IMR-90 (cell line): ENCODE measurements at regions not wholly inside any gene's neighbourhood (a gene's known extent, or its start where the extent isn't known, plus 50 kb on each side); places are given as distances from the start of the nearest gene placed in this dataset.

Experiments
- ATAC-seq: fragments of 200-7000 bp; cut with Tn5 transposase; 2 replicates; pipeline ENCODE4 v1.9.1; 2020; ENCODE audit warnings: low read depth, mild to moderate bottlenecking, moderate library complexity
- BruUV-seq: library from RNA; stranded (reverse); fragments of 400-500 nt; replicated peaks from 2 replicates; lab custom pipeline; 2021; lab: Mats Ljungman, UMichigan
- CTCF ChIA-PET: fragments of 300-600 bp; formaldehyde crosslinking; extraction: SDS; loops from one replicate; lab custom pipeline; 2021; ENCODE audit warnings: antibody characterized with exemption; lab: Yijun Ruan, JAX
- POLR2A ChIA-PET: fragments of 300-600 bp; sonication (Branson Sonifier 250); formaldehyde crosslinking; loops from one replicate; lab custom pipeline; 2022; ENCODE audit warnings: antibody characterized with exemption; ENCODE audit not compliant: unreplicated experiment; lab: Charles Lee
- DNase-seq: peaks from one replicate; pipeline ENCODE4 v3.0.0; 2013
- H2AFZ ChIP-seq: replicated peaks from 2 replicates; pipeline ENCODE3; 2013; ENCODE audit warnings: low read length, mild to moderate bottlenecking; ENCODE audit not compliant: poor library complexity
- H2AK5ac ChIP-seq: 2 replicates; pipeline ENCODE4 v1.6.1; 2013; ENCODE audit warnings: low read depth, low read length, inconsistent platforms
- H2AK9ac ChIP-seq: replicated peaks from 2 replicates; pipeline ENCODE3; 2013; ENCODE audit warnings: mild to moderate bottlenecking, low read depth, low read length, moderate library complexity; ENCODE audit not compliant: poor library complexity
- H2BK120ac ChIP-seq: 2 replicates; pipeline ENCODE4 v1.6.1; 2013; ENCODE audit warnings: low read depth, low read length, inconsistent platforms
- H2BK15ac ChIP-seq: 3 replicates; pipeline ENCODE4 v1.6.1; 2013; ENCODE audit warnings: low read depth, low read length, inconsistent platforms
- H2BK20ac ChIP-seq: 2 replicates; pipeline ENCODE4 v1.6.1; 2013; ENCODE audit warnings: low read depth, mild to moderate bottlenecking, inconsistent platforms, low read length, moderate library complexity
- H2BK5ac ChIP-seq: 2 replicates; pipeline ENCODE4 v1.6.1; 2013; ENCODE audit warnings: mild to moderate bottlenecking, low read depth, low read length, inconsistent platforms; ENCODE audit not compliant: poor library complexity, severe bottlenecking
- H3K14ac ChIP-seq: replicated peaks from 2 replicates; pipeline ENCODE4 v1.6.1; 2013; ENCODE audit warnings: low read depth, low read length, inconsistent platforms
- H3K18ac ChIP-seq: 2 replicates; pipeline ENCODE4 v1.6.1; 2013; ENCODE audit warnings: low read depth, low read length, control low read depth
- H3K23ac ChIP-seq: 2 replicates; pipeline ENCODE4 v1.6.1; 2013; ENCODE audit warnings: low read depth, low read length, inconsistent platforms
- H3K27ac ChIP-seq: 2 replicates; pipeline ENCODE4 v1.5.1; 2013; ENCODE audit warnings: mild to moderate bottlenecking, control low read depth, low read length; ENCODE audit not compliant: insufficient read depth
- H3K27me3 ChIP-seq: 2 replicates; pipeline ENCODE4 v1.6.1; 2013; ENCODE audit warnings: low read length; ENCODE audit not compliant: control insufficient read depth, insufficient read depth
- H3K36me3 ChIP-seq: 2 replicates; pipeline ENCODE4 v1.6.1; 2013; ENCODE audit warnings: low read length, mixed read lengths; ENCODE audit not compliant: control insufficient read depth, insufficient read depth
- H3K4ac ChIP-seq: 2 replicates; pipeline ENCODE4 v1.6.1; 2013; ENCODE audit warnings: low read depth, low read length, inconsistent platforms
- H3K4me1 ChIP-seq: 2 replicates; pipeline ENCODE4 v1.6.1; 2013; ENCODE audit warnings: low read length, mixed read lengths; ENCODE audit not compliant: control insufficient read depth, insufficient read depth
- H3K4me2 ChIP-seq: 2 replicates; pipeline ENCODE4 v1.6.1; 2013; ENCODE audit warnings: low read depth, mild to moderate bottlenecking, control low read depth, low read length, moderate library complexity
- H3K4me3 ChIP-seq: 2 replicates; pipeline ENCODE4 v1.5.1; 2013; ENCODE audit warnings: low read depth, mild to moderate bottlenecking, control low read depth, low read length, moderate library complexity; ENCODE audit not compliant: insufficient read depth
- H3K56ac ChIP-seq: 2 replicates; pipeline ENCODE4 v1.6.1; 2013; ENCODE audit warnings: low read length, inconsistent platforms; ENCODE audit not compliant: insufficient read depth; ENCODE audit errors: extremely low read depth
- H3K79me1 ChIP-seq, 2 experiments: 2 replicates each; pipeline ENCODE4 v1.6.1; 2013; ENCODE audit warnings: low read length in 2 of 2, inconsistent platforms in 1 of 2, low read depth in 1 of 2
- H3K9ac ChIP-seq: 2 replicates; pipeline ENCODE4 v1.6.1; 2013; ENCODE audit warnings: low read depth, low read length, control low read depth
- H3K9me1 ChIP-seq: 2 replicates; pipeline ENCODE4 v1.6.1; 2013; ENCODE audit warnings: low read length, inconsistent platforms; ENCODE audit not compliant: insufficient read depth
- H3K9me3 ChIP-seq: 2 replicates; pipeline ENCODE4 v1.6.1; 2013; ENCODE audit warnings: low read length; ENCODE audit not compliant: control insufficient read depth, insufficient read depth
- H4K20me1 ChIP-seq: 2 replicates; pipeline ENCODE4 v1.6.1; 2013; ENCODE audit warnings: low read length, inconsistent platforms; ENCODE audit not compliant: insufficient read depth
- H4K5ac ChIP-seq: 2 replicates; pipeline ENCODE4 v1.6.1; 2013; ENCODE audit warnings: mild to moderate bottlenecking, low read depth, low read length, control low read depth
- H4K8ac ChIP-seq, 2 experiments: 2 replicates each; pipeline ENCODE4 v1.6.1; 2013; ENCODE audit warnings: low read depth in 2 of 2, low read length in 2 of 2, control low read depth in 1 of 2, inconsistent platforms in 1 of 2
- H4K91ac ChIP-seq: 2 replicates; pipeline ENCODE4 v1.6.1; 2013; ENCODE audit warnings: low read depth, low read length, inconsistent platforms; ENCODE audit not compliant: insufficient read depth
- BHLHE40 ChIP-seq: fragments of 150-350 bp; IDR thresholded peaks from 2 replicates; pipeline ENCODE4 v1.6.1; 2016; ENCODE audit warnings: mild to moderate bottlenecking, low read depth, low read length
- CEBPB ChIP-seq: IDR thresholded peaks from 2 replicates; pipeline ENCODE4 v1.6.1; 2012; ENCODE audit warnings: low read depth, low read length, improper control_type of control experiment
- CHD1 ChIP-seq: IDR thresholded peaks from 2 replicates; pipeline ENCODE4 v1.6.1; 2012; ENCODE audit warnings: low read depth, low read length, improper control_type of control experiment
- CTCF ChIP-seq: conservative IDR thresholded peaks from 2 replicates; pipeline ENCODE4 v1.5.1; 2012; ENCODE audit warnings: mild to moderate bottlenecking, low read depth, low read length, improper control_type of control experiment
- MAFK ChIP-seq: IDR thresholded peaks from 2 replicates; pipeline ENCODE4 v1.6.1; 2012; ENCODE audit warnings: low read depth, low read length, improper control_type of control experiment
- RFX5 ChIP-seq: IDR thresholded peaks from 2 replicates; pipeline ENCODE4 v1.8.0; 2012; ENCODE audit warnings: low read depth, mild to moderate bottlenecking, low read length, moderate library complexity
- WGBS, 2 experiments: methylation state at CpG; one replicate each; pipeline versions ENCODE4 v1.1.5 to v1.1.7; 2013; ENCODE audit warnings: missing lambda C conversion rate in 2 of 2; ENCODE audit not compliant: insufficient read length in 1 of 2; ENCODE audit errors: extremely low coverage in 2 of 2; 5-methylcytosine and 5-hydroxymethylcytosine counted together
- dilution Hi-C: fragments of 300-500 bp; cut with HindIII; formaldehyde crosslinking; loops from one replicate; pipeline ENCODE4 v1.14.3; 2018; ENCODE audit warnings: low sequenced_read_pairs; ENCODE audit not compliant: unreplicated experiment
- in situ Hi-C: fragments of 300-500 bp; cut with MboI; formaldehyde crosslinking; loops from 3 replicates; pipeline ENCODE4 v1.14.3; 2019; ENCODE audit warnings: low sequenced_read_pairs, inconsistent platforms, mixed read lengths
- intact Hi-C: fragments of 100-400 bp; cut with micrococcal nuclease; formaldehyde crosslinking; loops from 2 replicates; pipeline ENCODE4 v1.10.0; 2022
- TF ChIP-seq, protein P1 (sequence below): fragments of 150-350 bp; IDR thresholded peaks from 2 replicates; pipeline ENCODE4 v1.6.1; 2016; ENCODE audit warnings: low read depth, mild to moderate bottlenecking, low read length, moderate library complexity, borderline replicate concordance

GRCh38 chr13:60887711-60888110, 490.7 kb downstream of the TDRD3 start:
- in situ Hi-C loops (no loop called here), intact Hi-C loops (no loop called here), dilution Hi-C loops (no loop called here)
- Histone ChIP-seq H3K23ac (no peak overlapping the region), H3K27ac (no peak overlapping the region), H2AK9ac (no peak overlapping the region), H3K9me1 (no peaks in the 10 kb centered on the region), H4K20me1 (no peaks in the 10 kb centered on the region), H2AK5ac (no peak overlapping the region), H2BK20ac (no peak overlapping the region), H3K14ac (no peak overlapping the region), H3K4me1 (no peaks in the 10 kb centered on the region), H3K9me3 (peaks cover under 1% of the 10 kb centered on the region), H3K18ac (no peak overlapping the region), H3K79me1 (no peaks in the 10 kb centered on the region), H3K4ac (no peak overlapping the region), H2AFZ (no peak overlapping the region), H3K4me3 (no peak overlapping the region), H3K56ac (no peak overlapping the region), H2BK5ac (no peak overlapping the region), H3K9ac (no peak overlapping the region), H4K91ac (no peak overlapping the region), H2BK120ac (no peak overlapping the region), H4K8ac (no peak overlapping the region), H2BK15ac (no peak overlapping the region), H3K4me2 (no peak overlapping the region), H3K27me3 (no peaks in the 10 kb centered on the region), H4K5ac (no peak overlapping the region), H3K36me3 (no peaks in the 10 kb centered on the region)
- ATAC-seq: no peak
- BruUV-seq: no TSS peak
- TF ChIP-seq CHD1 (no peak), RFX5 (no peak), CEBPB (no peak), BHLHE40 (no peak), MAFK (no peak), CTCF (no peak)
- TF ChIP-seq, protein P1, sequence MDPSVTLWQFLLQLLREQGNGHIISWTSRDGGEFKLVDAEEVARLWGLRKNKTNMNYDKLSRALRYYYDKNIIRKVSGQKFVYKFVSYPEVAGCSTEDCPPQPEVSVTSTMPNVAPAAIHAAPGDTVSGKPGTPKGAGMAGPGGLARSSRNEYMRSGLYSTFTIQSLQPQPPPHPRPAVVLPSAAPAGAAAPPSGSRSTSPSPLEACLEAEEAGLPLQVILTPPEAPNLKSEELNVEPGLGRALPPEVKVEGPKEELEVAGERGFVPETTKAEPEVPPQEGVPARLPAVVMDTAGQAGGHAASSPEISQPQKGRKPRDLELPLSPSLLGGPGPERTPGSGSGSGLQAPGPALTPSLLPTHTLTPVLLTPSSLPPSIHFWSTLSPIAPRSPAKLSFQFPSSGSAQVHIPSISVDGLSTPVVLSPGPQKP: no peak
- ChIA-PET CTCF (no interaction called here), POLR2A (no interaction called here)
- DNase-seq: no peak
- no CpG with 5 or more reads among the region's 2 CpGs for WGBS, 2 experiments
